ENCODE measurements at regions not wholly inside any gene's neighbourhood (a gene's known extent, or its start where the extent isn't known, plus 50 kb on each side); places are given as distances from the start of the nearest gene placed in this dataset.

DNA sequence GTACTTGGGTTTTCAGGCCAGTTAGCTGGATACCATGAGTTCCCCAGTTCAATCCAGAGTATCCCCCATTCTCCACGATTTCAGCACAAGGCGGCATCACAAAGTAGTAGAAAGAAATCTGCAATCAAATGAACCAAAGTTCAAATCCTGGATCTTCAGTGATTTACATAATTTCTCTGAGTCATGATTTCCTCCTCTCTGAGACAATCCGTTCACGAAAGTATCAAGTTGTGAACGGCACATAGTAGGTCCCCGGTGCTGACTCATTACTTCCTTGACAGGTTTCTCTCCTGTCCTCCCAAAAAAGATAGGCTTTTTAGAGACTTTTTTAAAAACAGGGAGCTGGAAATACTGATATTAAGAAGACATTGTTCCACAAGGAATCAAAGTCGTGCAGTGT is 69.1 kb upstream of the AKIP1 start:
- TF ChIP-seq, protein P1, sequence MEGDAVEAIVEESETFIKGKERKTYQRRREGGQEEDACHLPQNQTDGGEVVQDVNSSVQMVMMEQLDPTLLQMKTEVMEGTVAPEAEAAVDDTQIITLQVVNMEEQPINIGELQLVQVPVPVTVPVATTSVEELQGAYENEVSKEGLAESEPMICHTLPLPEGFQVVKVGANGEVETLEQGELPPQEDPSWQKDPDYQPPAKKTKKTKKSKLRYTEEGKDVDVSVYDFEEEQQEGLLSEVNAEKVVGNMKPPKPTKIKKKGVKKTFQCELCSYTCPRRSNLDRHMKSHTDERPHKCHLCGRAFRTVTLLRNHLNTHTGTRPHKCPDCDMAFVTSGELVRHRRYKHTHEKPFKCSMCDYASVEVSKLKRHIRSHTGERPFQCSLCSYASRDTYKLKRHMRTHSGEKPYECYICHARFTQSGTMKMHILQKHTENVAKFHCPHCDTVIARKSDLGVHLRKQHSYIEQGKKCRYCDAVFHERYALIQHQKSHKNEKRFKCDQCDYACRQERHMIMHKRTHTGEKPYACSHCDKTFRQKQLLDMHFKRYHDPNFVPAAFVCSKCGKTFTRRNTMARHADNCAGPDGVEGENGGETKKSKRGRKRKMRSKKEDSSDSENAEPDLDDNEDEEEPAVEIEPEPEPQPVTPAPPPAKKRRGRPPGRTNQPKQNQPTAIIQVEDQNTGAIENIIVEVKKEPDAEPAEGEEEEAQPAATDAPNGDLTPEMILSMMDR (conservative IDR thresholded peaks at IDR 0.05) = no peak
- H3K27ac ChIP-seq = no peak overlapping the region

DNA sequence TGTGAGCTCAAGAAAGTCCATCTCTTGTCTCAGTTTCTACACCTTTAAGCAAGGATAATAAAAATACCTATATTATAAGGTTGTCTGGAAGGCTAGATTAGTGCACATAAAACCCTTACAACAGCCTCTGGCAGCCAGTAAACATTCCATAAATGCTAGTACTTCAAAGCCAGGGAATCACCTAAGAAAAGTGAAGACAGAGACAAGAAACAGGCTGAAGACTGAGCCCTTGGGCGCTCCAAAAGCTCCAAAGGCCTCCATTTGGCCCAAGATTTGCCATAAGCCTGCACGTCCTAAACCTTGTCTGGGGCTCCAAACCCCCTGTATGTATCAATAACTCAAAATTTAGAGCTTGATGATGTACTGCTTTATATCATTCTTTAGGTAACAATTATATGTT is 52.2 kb upstream of the AKIP1 start:
- TF ChIP-seq, protein P1 (conservative IDR thresholded peaks at IDR 0.05) = no peak
- no peak overlapping the region for H3K27ac ChIP-seq

All from VCaP (cell line).